Mesenchymal stem cell (in vitro differentiated cells and primary cell): ENCODE measurements at regions not wholly inside any gene's neighbourhood (a gene's known extent, or its start where the extent isn't known, plus 50 kb on each side); places are given as distances from the start of the nearest gene placed in this dataset.

Experiments used
- DNase-seq: peaks from one replicate; pipeline ENCODE4 v3.0.0-alpha.2; 2013
- H2AFZ ChIP-seq: one replicate; pipeline ENCODE4 v1.6.1; 2013; ENCODE audit warnings: low read depth, mild to moderate bottlenecking, control low read depth, inconsistent platforms, low read length, moderate library complexity
- H2AK5ac ChIP-seq: 2 replicates; pipeline ENCODE4 v1.6.1; 2013; ENCODE audit warnings: low read length, moderate library complexity, mild to moderate bottlenecking, inconsistent platforms; ENCODE audit not compliant: severe bottlenecking
- H2BK120ac ChIP-seq: one replicate; pipeline ENCODE4 v1.6.1; 2013; ENCODE audit warnings: low read depth, mild to moderate bottlenecking, inconsistent platforms, low read length, moderate library complexity
- H2BK12ac ChIP-seq, 2 experiments: one replicate each; pipeline ENCODE4 v1.6.1; 2013; ENCODE audit warnings: inconsistent platforms in 2 of 2, low read length in 2 of 2, mild to moderate bottlenecking in 2 of 2, moderate library complexity in 2 of 2, control low read depth in 1 of 2
- H2BK15ac ChIP-seq: one replicate; pipeline ENCODE4 v1.6.1; 2013; ENCODE audit warnings: mild to moderate bottlenecking, low read depth, inconsistent platforms; ENCODE audit not compliant: poor library complexity, severe bottlenecking
- H2BK5ac ChIP-seq: 2 replicates; pipeline ENCODE4 v1.6.1; 2013; ENCODE audit warnings: low read depth, mild to moderate bottlenecking, low read length, control low read depth, inconsistent platforms; ENCODE audit not compliant: poor library complexity, severe bottlenecking
- H3K14ac ChIP-seq, 2 experiments: one replicate each; pipeline ENCODE4 v1.6.1; 2013; ENCODE audit warnings: inconsistent platforms in 2 of 2, low read length in 2 of 2, control low read depth in 1 of 2, mild to moderate bottlenecking in 1 of 2, moderate library complexity in 1 of 2
- H3K18ac ChIP-seq, 2 experiments: one replicate each; pipeline ENCODE4 v1.6.1; 2013; ENCODE audit warnings: inconsistent platforms in 2 of 2, low read length in 2 of 2, control low read depth in 1 of 2, low read depth in 1 of 2, mild to moderate bottlenecking in 1 of 2
- H3K23ac ChIP-seq, 2 experiments: one replicate each; pipeline ENCODE4 v1.6.1; 2013; ENCODE audit warnings: inconsistent platforms in 2 of 2, low read length in 2 of 2, mild to moderate bottlenecking in 2 of 2, moderate library complexity in 2 of 2, control low read depth in 1 of 2
- H3K27ac ChIP-seq: 2 replicates; pipeline ENCODE4 v1.5.1; 2013; ENCODE audit warnings: mild to moderate bottlenecking, moderate library complexity, low read length, control low read depth, inconsistent platforms; ENCODE audit not compliant: poor library complexity, severe bottlenecking
- H3K27me3 ChIP-seq, 2 experiments: 2 replicates each; pipeline versions ENCODE4 v1.6.1 to v1.7.0; 2013; ENCODE audit warnings: low read length in 2 of 2, mild to moderate bottlenecking in 2 of 2, moderate library complexity in 2 of 2, control low read depth in 1 of 2, inconsistent platforms in 1 of 2; ENCODE audit not compliant: control insufficient read depth in 1 of 2, insufficient read depth in 1 of 2
- H3K36me3 ChIP-seq, 2 experiments: 2 replicates each; pipeline versions ENCODE4 v1.6.1 to v1.7.0; 2013; ENCODE audit warnings: low read length in 2 of 2, control low read depth in 1 of 2, inconsistent platforms in 1 of 2, low read depth in 1 of 2, mild to moderate bottlenecking in 1 of 2; ENCODE audit not compliant: insufficient read depth in 2 of 2, control insufficient read depth in 1 of 2
- H3K4ac ChIP-seq, 2 experiments: one replicate each; pipeline ENCODE4 v1.6.1; 2013; ENCODE audit warnings: inconsistent platforms in 2 of 2, low read length in 2 of 2, mild to moderate bottlenecking in 2 of 2, moderate library complexity in 2 of 2, control low read depth in 1 of 2, low read depth in 1 of 2
- H3K4me1 ChIP-seq: 2 replicates; pipeline ENCODE4 v1.6.1; 2013; ENCODE audit warnings: low read depth, low read length, control low read depth; ENCODE audit not compliant: control insufficient read depth, insufficient read depth
- H3K4me2 ChIP-seq: 2 replicates; pipeline ENCODE4 v1.6.1; 2013; ENCODE audit warnings: low read length, mild to moderate bottlenecking, inconsistent platforms; ENCODE audit not compliant: poor library complexity, severe bottlenecking
- H3K4me3 ChIP-seq, 2 experiments: 2 replicates each; pipeline versions ENCODE4 v1.5.1 to v1.7.0; 2013; ENCODE audit warnings: low read length in 2 of 2, mild to moderate bottlenecking in 2 of 2, control low read depth in 1 of 2, low read depth in 1 of 2; ENCODE audit not compliant: insufficient read depth in 1 of 2
- H3K79me1 ChIP-seq: replicated peaks from 2 replicates; pipeline ENCODE4 v1.6.1; 2013; ENCODE audit warnings: mild to moderate bottlenecking, control low read depth, low read length, inconsistent platforms; ENCODE audit not compliant: poor library complexity, severe bottlenecking
- H3K9ac ChIP-seq: 2 replicates; pipeline ENCODE4 v1.7.0; 2013; ENCODE audit warnings: mild to moderate bottlenecking, low read length, moderate library complexity
- H3K9me3 ChIP-seq: 2 replicates; pipeline ENCODE4 v1.7.0; 2013; ENCODE audit warnings: mild to moderate bottlenecking, low read length; ENCODE audit not compliant: control insufficient read depth
- H4K8ac ChIP-seq: one replicate; pipeline ENCODE4 v1.6.1; 2013; ENCODE audit warnings: inconsistent platforms, mild to moderate bottlenecking, low read length, moderate library complexity
- H4K91ac ChIP-seq: one replicate; pipeline ENCODE4 v1.6.1; 2013; ENCODE audit warnings: mild to moderate bottlenecking, low read length, inconsistent platforms
- WGBS: methylation state at CpG from one replicate; pipeline ENCODE4 v1.1.7; 2013; ENCODE audit warnings: mixed read lengths; 5-methylcytosine and 5-hydroxymethylcytosine counted together

DNA sequence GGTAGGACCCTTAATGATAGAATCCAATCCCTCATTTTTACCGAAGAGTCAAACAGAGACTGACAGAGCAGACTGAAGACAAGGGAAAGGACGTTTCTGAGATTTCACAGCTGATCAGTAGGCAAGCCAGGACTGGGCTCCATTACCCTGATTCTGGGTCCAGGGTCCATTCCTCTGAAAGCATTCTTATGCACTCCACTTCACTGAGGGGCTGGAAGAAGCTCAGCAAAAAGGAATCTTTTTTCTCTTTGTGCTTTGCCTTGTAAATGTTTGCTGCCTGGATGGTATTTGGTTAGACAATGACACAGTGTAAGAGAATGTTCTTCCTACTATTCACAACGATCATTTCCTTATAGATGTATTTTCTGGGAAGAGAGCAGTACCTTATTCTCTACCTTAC, 331.3 kb upstream of the PROX1 start:
- no peak overlapping the region for H4K91ac ChIP-seq
- no peaks in the 10 kb centered on the region for H3K79me1 ChIP-seq
- no peak overlapping the region for H3K4me3 ChIP-seq
- no peak overlapping the region for H2BK120ac ChIP-seq
- no peak overlapping the region for H2BK12ac ChIP-seq
- H2BK5ac ChIP-seq = no peak overlapping the region
- no peak overlapping the region for H3K4ac ChIP-seq
- H3K4me2 ChIP-seq = no peak overlapping the region
- H3K23ac ChIP-seq = no peak overlapping the region
- H2AFZ ChIP-seq = no peak overlapping the region
- no peak for DNase-seq
- no peaks in the 10 kb centered on the region for H3K36me3 ChIP-seq
- H3K27ac ChIP-seq = no peak overlapping the region
- H3K9me3 ChIP-seq = no peaks in the 10 kb centered on the region
- no peaks in the 10 kb centered on the region for H3K4me1 ChIP-seq
- 48% methylated on average over 2 of the region's 3 CpGs for WGBS
- peaks cover 0 to 10% of the 10 kb centered on the region in 2 experiments for H3K27me3 ChIP-seq
- H2BK15ac ChIP-seq = no peak overlapping the region
- H2AK5ac ChIP-seq = no peak overlapping the region
- H4K8ac ChIP-seq = no peak overlapping the region
- no peak overlapping the region for H3K18ac ChIP-seq
- H3K9ac ChIP-seq = no peak overlapping the region
- no peak overlapping the region for H3K14ac ChIP-seq

DNA sequence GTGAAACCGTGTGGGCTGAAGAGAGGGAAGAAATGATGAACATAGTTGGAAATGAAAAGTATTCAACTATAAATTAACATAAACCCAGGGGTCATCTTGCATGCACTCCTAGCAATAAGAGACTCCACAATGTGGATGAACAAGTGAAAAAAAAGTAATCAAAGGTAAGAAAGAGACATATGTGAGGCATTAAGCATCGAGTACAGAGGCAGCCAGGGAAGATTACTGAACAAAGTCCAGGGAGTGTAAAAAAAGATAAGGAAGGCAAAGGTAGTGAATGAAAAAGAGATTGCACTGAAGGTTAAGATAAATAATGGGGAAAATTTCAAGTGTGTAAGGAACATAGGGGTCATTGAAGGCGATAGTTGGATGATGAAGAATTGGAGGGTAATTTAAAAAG, 330.8 kb upstream of the PROX1 start:
- Histone ChIP-seq H3K14ac (no peak overlapping the region), H2BK5ac (no peak overlapping the region), H4K8ac (no peak overlapping the region), H2AFZ (no peak overlapping the region), H4K91ac (no peak overlapping the region), H3K27me3 (peaks cover 0 to 10% of the 10 kb centered on the region in 2 experiments), H2BK15ac (no peak overlapping the region), H2AK5ac (no peak overlapping the region), H3K23ac (no peak overlapping the region), H2BK120ac (no peak overlapping the region), H3K9me3 (no peaks in the 10 kb centered on the region), H3K4me3 (no peak overlapping the region), H3K9ac (no peak overlapping the region), H3K27ac (no peak overlapping the region), H3K36me3 (no peaks in the 10 kb centered on the region), H3K4me1 (no peaks in the 10 kb centered on the region), H3K18ac (no peak overlapping the region), H3K4ac (no peak overlapping the region), H3K4me2 (no peak overlapping the region), H2BK12ac (no peak overlapping the region), H3K79me1 (no peaks in the 10 kb centered on the region)
- DNase-seq = no peak
- 61% methylated on average over 1 of the region's 3 CpGs for WGBS

DNA sequence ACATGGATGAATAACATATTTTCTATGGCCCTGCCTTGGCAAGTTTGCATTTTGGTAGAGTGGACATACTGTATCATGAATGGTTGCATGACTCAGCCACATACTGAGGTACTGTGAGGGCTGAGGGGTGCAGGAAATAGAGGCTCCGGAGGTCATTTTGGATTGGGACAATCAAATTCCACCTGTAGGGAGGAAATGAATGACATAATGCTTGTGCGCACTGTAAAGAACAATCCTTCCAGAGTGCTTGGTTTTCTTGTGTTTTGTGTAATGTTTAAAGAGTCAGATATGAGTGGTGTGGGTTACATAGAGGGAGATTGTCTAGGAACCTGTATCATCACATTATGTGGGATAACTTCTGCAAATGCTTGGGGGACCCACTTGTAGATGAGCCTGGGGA, 329.9 kb upstream of the PROX1 start:
- Histone ChIP-seq H3K27me3 (peaks cover 0 to 11% of the 10 kb centered on the region in 2 experiments), H3K9ac (no peak overlapping the region), H3K4ac (no peak overlapping the region), H2BK120ac (no peak overlapping the region), H4K91ac (no peak overlapping the region), H2AFZ (no peak overlapping the region), H3K14ac (no peak overlapping the region), H2BK15ac (no peak overlapping the region), H2BK12ac (no peak overlapping the region), H4K8ac (no peak overlapping the region), H2AK5ac (no peak overlapping the region), H2BK5ac (no peak overlapping the region), H3K27ac (no peak overlapping the region), H3K79me1 (no peaks in the 10 kb centered on the region), H3K4me3 (no peak overlapping the region), H3K4me2 (no peak overlapping the region), H3K18ac (no peak overlapping the region), H3K4me1 (no peaks in the 10 kb centered on the region), H3K36me3 (no peaks in the 10 kb centered on the region), H3K9me3 (no peaks in the 10 kb centered on the region), H3K23ac (no peak overlapping the region)
- no peak for DNase-seq
- 91% methylated on average over 2 of the region's 2 CpGs for WGBS

DNA sequence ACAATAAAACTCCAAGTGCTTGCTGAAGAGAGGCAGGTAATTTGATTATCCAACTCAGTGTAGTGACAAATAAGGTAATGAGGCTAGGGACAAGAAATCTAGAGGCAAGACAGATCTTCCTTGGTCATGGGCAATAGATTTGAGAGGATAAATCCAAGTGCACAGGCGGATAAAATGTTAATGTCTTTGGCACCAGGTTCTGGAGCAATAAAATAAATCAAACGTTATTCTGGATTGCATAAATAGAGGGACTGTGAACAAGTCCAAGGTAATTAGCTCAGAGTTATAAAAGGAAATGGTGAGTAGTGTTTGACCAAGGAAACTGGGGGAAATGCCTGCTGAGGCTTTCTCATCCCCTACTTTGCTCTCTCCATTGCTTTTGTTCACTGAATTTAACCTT, 329.3 kb upstream of the PROX1 start:
- Histone ChIP-seq H3K4me2 (no peak overlapping the region), H2BK12ac (no peak overlapping the region), H3K18ac (no peak overlapping the region), H3K36me3 (no peaks in the 10 kb centered on the region), H2AFZ (no peak overlapping the region), H2AK5ac (no peak overlapping the region), H2BK120ac (no peak overlapping the region), H3K23ac (no peak overlapping the region), H3K4me1 (no peaks in the 10 kb centered on the region), H3K79me1 (no peaks in the 10 kb centered on the region), H2BK15ac (no peak overlapping the region), H4K91ac (no peak overlapping the region), H3K27me3 (peaks cover 0 to 13% of the 10 kb centered on the region in 2 experiments), H4K8ac (no peak overlapping the region), H3K9ac (no peak overlapping the region), H3K27ac (no peak overlapping the region), H3K4me3 (no peak overlapping the region), H2BK5ac (no peak overlapping the region), H3K9me3 (no peaks in the 10 kb centered on the region), H3K4ac (no peak overlapping the region), H3K14ac (no peak overlapping the region)
- no peak for DNase-seq
- WGBS = 66% methylated on average over 2 of the region's 2 CpGs
